Erythroblast (primary cell): ENCODE measurements at regions not wholly inside any gene's neighbourhood (a gene's known extent, or its start where the extent isn't known, plus 50 kb on each side); places are given as distances from the start of the nearest gene placed in this dataset.

ENCODE experiments used
- GATA1 ChIP-seq: IDR thresholded peaks from 2 replicates; pipeline ENCODE4 v1.6.1; 2011; ENCODE audit warnings: low read depth, mild to moderate bottlenecking, control low read depth, low read length, moderate library complexity
- POLR2A ChIP-seq: IDR thresholded peaks from 2 replicates; pipeline ENCODE4 v1.6.1; 2011; ENCODE audit warnings: mild to moderate bottlenecking, low read length

DNA sequence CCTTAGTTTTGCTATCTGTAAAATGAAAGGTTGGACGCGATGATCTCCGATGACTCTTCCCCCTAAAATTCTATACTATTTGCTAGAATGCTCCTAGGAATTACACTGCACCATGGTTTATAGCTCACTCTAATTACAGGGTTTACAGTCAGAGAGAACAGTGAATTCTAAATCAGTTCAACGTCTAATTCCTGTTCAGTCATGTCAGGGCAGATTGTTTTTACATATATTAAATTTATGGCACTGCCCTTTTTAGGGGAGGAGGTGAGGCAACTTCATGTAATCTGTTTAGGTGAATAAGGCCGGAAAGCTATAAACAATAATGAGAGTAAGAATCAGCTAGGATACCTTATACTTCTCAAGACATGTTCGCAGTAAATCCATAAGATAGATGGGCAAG, 293.9 kb downstream of the BAMBI start:
- no peak for TF ChIP-seq POLR2A
- TF ChIP-seq GATA1, result no peak
